ENCODE measurements at regions not wholly inside any gene's neighbourhood (a gene's known extent, or its start where the extent isn't known, plus 50 kb on each side); places are given as distances from the start of the nearest gene placed in this dataset.

GRCh38 chr12:67085699-67086098 lies 183.5 kb upstream of the CAND1 start:
- FAIRE-seq (no peak), DNase-seq (ENCODE audit: low spot score) (no peak), ATAC-seq (no peak)
- Histone ChIP-seq H3K36me3 (replicated peaks in 1 of 2; ENCODE audit: control insufficient read depth in 1 of 2, insufficient read depth in 2 of 2, low read length in 2 of 2) (no peaks in the 10 kb centered on the region), H4K20me1 (ENCODE audit: insufficient read depth, low read length) (no peaks in the 10 kb centered on the region), H3K9me3 (ENCODE audit: low read length) (no peaks in the 10 kb centered on the region), H3K4me3 (replicated peaks in 1 of 3; ENCODE audit: insufficient read depth in 1 of 3, low read depth in 2 of 3, low read length in 3 of 3) (no peak overlapping the region), H3K4me1 (ENCODE audit: insufficient read depth, low read length) (peaks cover 14% of the 10 kb centered on the region; the same call in 1 of the 2 replicates), H3K27me3 (ENCODE audit: control insufficient read depth in 1 of 2, insufficient read depth in 2 of 2, low read length in 2 of 2) (no peaks in the 10 kb centered on the region; a peak in 1 of 5 replicates), H3K27ac (ENCODE audit: extremely low read length, insufficient read depth, low read length) (no peak overlapping the region), H3K9ac (ENCODE audit: insufficient read depth, low read depth, low read length) (no peak overlapping the region), H3K79me2 (ENCODE audit: insufficient read depth, low read length) (no peaks in the 10 kb centered on the region), H3K4me2 (ENCODE audit: low read depth, low read length) (no peak overlapping the region), H2AFZ (ENCODE audit: low read length) (no peak overlapping the region)
- 0% methylated on average over 2 of the region's 2 CpGs for WGBS (ENCODE audit: low lambda C conversion rate)
- TF ChIP-seq STAG1 (CRISPR knock-in tag; IDR thresholded peaks at IDR 0.05) (no peak), ZNF367 (CRISPR knock-in tag; IDR thresholded peaks at IDR 0.05; ENCODE audit: borderline replicate concordance) (no peak), SP5 (CRISPR knock-in tag; IDR thresholded peaks at IDR 0.05; ENCODE audit: borderline replicate concordance, low read depth) (no peak), SIN3B (IDR thresholded peaks at IDR 0.05; ENCODE audit: low read length) (no peak), FOXK1 (CRISPR knock-in tag; IDR thresholded peaks at IDR 0.05; ENCODE audit: borderline replicate concordance, low read depth) (no peak), ZNF34 (CRISPR knock-in tag; IDR thresholded peaks at IDR 0.05; ENCODE audit: borderline replicate concordance) (no peak), ZMYM2 (CRISPR knock-in tag; IDR thresholded peaks at IDR 0.05) (no peak), PHF8 (CRISPR knock-in tag; IDR thresholded peaks at IDR 0.05) (no peak), ZNF383 (CRISPR knock-in tag; IDR thresholded peaks at IDR 0.05; ENCODE audit: borderline replicate concordance) (no peak), ZNF225 (CRISPR knock-in tag; IDR thresholded peaks at IDR 0.05) (no peak), ZNF318 (CRISPR knock-in tag; IDR thresholded peaks at IDR 0.05) (no peak), ZNF75D (CRISPR knock-in tag; IDR thresholded peaks at IDR 0.05; ENCODE audit: borderline replicate concordance) (no peak), CREB3 (CRISPR knock-in tag; IDR thresholded peaks at IDR 0.05) (no peak), POLR2AphosphoS2 (IDR thresholded peaks at IDR 0.05; ENCODE audit: low read depth, low read length) (no peak), CREBL2 (CRISPR knock-in tag; IDR thresholded peaks at IDR 0.05; ENCODE audit: borderline replicate concordance) (no peak), ZSCAN20 (CRISPR knock-in tag; IDR thresholded peaks at IDR 0.05; ENCODE audit: borderline replicate concordance) (no peak), CBX1 (IDR thresholded peaks at IDR 0.05; ENCODE audit: low read depth) (no peak)
- in situ Hi-C loops (cut with HindIII; ENCODE audit: extremely low pct_ligation_motif_present, low pct_unique_long_range_greater_than_20kb) (no loop called here), intact Hi-C loops (cut with micrococcal nuclease; ENCODE audit: unreplicated experiment) (no loop called here)
- ChIA-PET POLR2A (no interaction called here), CTCF (ENCODE audit: low intra/inter-chr PET ratio, low total read pairs) (no interaction called here)
- no TSS peak for BruUV-seq (replicated peaks)

Measured in HepG2 (cell line).